ENCODE measurements at regions not wholly inside any gene's neighbourhood (a gene's known extent, or its start where the extent isn't known, plus 50 kb on each side); places are given as distances from the start of the nearest gene placed in this dataset.

DNA sequence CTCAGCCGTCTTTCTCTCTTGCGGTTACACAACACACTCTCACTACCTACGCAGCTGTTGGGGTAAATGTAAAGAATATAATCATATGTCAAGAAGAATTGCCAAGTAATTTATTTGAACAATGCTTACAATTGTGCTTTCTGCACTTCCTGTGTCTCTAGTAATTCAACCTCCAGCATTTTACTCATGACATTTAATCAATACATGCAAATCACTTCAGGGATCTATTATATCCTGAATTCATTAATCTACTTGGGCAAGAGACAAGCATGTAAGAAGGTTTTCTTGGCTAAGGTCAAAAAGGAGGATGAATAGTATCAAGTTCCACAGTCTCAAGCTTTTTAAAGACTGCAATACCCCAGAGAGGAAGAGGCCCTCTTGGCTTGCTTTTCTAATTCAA is 562.9 kb upstream of the ADARB2 start:
- TF ChIP-seq POLR2AphosphoS5 (IDR thresholded peaks at IDR 0.05) (no peak), EP300 (IDR thresholded peaks at IDR 0.05) (no peak), CTCF (IDR thresholded peaks at IDR 0.05) (no peak), POLR2A (IDR thresholded peaks at IDR 0.05) (no peak)
